NCI-H226 (cell line): ENCODE measurements at regions not wholly inside any gene's neighbourhood (a gene's known extent, or its start where the extent isn't known, plus 50 kb on each side); places are given as distances from the start of the nearest gene placed in this dataset.
"Not testable (repeated sequence)": the region's sequence is repeated elsewhere in the genome, so short reads cannot be mapped to it uniquely, and the experiment has no call there.

Experiments
- DNase-seq: peaks from one replicate; pipeline ENCODE4 v3.0.0-alpha.2; 2015

DNA sequence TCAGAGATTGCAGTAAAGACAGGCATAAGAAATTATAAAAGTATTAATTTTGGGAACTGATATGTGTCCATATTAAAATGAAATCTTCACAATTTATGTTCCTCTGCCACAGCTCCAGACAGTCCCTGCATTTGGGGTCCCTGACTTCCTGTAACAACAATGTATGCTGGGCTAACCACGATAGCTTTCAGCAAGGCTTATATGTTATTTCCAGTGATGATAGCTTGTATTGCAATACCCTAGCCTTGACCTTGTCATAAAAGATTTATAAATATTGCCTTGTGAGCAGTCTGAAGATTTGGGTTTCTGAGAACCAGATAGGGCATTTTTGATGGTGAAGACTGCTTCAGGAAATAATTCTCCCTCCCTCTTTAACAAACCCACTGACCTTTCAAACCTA, 129.5 kb downstream of the PCDH10 start:
- no peak for DNase-seq

GRCh38 chr4:133277940-133278339, 128.8 kb downstream of the PCDH10 start:
- DNase-seq, result not testable (repeated sequence)

DNA sequence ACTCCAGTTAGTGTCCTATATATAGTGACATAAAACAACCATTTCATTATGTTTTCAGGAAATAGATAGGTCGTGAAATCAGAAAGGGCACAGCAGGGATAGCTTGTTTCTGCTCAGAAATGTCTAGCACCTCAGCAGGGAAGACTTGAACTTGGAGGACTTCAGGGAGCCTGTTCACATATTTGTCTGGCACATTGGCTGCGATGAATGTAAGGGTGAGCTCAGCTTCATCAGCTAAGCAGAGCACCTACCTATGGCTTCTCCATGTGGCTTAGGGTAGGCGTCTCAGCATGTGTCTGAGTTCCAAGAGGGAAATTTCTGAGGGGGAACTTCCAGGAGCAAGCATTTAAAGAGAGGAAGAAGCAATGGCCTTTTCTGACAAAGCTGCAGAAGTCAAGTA, 126.2 kb downstream of the PCDH10 start:
- DNase-seq, result no peak

DNA sequence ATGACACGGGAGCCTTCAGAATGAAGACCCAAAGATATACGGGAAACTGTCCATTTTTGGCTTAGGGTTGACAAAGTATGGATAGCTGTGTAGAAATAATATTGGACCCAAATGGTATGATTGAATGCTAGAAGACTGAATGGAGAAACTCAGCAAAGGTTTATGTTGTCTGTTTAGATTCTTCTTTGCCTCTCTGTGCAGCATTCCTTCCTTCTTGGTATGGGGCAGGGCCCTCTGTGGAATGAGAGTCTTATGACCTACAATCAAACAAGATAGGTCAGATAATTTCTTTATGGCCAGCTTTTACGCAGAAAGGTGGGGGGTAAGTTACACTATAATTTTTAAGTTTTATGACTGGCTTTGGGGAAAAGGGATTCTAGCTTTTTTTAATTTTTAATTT, 124.3 kb downstream of the PCDH10 start:
- DNase-seq, result no peak

- no peak for DNase-seq
Observed at GRCh38 chr4:133270021-133270570, 121.0 kb downstream of the PCDH10 start.

DNA sequence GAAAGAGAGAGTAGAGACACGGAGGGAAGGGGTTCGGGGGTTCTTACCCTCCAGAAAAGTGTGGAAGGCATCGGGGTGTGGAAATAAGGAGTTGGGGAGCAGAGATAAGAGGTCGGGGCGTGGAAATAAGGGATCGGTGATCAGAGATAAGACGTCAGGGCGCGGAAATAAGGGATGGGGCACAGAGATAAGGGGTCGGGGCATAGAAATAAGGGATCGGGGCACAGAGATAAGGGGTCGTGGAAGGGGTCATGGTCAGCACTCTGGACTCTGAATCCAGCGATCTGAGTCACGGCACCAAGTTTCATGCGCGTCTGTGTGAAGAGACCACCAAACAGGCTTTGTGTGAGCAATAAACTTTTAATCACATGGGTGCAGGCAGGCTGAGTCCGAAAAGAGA, 119.1 kb downstream of the PCDH10 start:
- DNase-seq, result no peak

GRCh38 chr4:133267506-133267905, 118.4 kb downstream of the PCDH10 start:
- DNase-seq, result not testable (repeated sequence)

- DNase-seq, result not testable (repeated sequence)
Observed at GRCh38 chr4:133266966-133267365, 117.9 kb downstream of the PCDH10 start.

DNA sequence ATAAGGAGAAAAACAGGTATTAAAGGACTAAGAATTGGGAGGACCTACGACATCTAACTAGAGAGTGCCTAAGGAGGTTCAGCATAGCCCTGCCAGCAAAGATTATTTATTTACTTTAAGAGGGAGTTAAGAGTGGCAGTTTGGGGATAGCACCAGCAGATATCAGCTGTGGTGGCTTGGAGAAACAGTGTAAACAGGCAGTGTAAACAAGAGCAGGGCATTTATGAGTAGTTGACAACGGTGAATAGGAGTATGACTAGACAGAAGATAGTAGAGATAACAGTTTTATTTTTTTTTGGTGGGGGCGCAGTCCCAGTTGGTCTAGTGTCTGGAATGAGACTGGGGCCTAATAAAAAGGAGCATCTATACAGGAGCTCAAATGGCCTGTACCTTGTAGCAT, 115.2 kb downstream of the PCDH10 start:
- DNase-seq, result not testable (repeated sequence)

- no peak for DNase-seq
Observed at GRCh38 chr4:133263104-133263503, 114.0 kb downstream of the PCDH10 start.

GRCh38 chr4:133247861-133248260, 98.8 kb downstream of the PCDH10 start:
- no peak for DNase-seq

DNA sequence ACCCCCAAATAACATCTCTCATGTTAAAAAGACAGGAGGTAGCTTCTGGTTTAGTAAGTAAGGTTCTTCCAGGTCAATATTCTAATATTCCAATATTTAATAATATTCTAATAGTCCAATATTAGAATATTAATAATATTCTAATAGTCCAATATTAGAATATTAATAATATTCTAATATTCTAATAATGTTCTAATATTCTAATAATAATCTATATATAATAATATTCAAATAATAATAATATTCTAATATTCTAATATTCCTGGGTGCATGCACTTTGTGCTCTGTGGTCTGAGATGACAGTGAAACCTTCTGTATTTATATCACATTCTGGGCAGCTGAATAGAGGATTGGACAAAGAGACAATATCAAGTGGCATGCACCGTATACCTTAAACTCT, 96.1 kb downstream of the PCDH10 start:
- DNase-seq, result no peak
